ENCODE measurements at regions not wholly inside any gene's neighbourhood (a gene's known extent, or its start where the extent isn't known, plus 50 kb on each side); places are given as distances from the start of the nearest gene placed in this dataset.

- no peak for DNase-seq (ENCODE audit: low read depth)
- TF ChIP-seq, protein P1, sequence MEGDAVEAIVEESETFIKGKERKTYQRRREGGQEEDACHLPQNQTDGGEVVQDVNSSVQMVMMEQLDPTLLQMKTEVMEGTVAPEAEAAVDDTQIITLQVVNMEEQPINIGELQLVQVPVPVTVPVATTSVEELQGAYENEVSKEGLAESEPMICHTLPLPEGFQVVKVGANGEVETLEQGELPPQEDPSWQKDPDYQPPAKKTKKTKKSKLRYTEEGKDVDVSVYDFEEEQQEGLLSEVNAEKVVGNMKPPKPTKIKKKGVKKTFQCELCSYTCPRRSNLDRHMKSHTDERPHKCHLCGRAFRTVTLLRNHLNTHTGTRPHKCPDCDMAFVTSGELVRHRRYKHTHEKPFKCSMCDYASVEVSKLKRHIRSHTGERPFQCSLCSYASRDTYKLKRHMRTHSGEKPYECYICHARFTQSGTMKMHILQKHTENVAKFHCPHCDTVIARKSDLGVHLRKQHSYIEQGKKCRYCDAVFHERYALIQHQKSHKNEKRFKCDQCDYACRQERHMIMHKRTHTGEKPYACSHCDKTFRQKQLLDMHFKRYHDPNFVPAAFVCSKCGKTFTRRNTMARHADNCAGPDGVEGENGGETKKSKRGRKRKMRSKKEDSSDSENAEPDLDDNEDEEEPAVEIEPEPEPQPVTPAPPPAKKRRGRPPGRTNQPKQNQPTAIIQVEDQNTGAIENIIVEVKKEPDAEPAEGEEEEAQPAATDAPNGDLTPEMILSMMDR (IDR thresholded peaks at IDR 0.05; ENCODE audit: low read depth, low read length), result no peak
- TF ChIP-seq POLR2A (IDR thresholded peaks at IDR 0.05; ENCODE audit: extremely low read depth, insufficient read length) (no peak), MYC (IDR thresholded peaks at IDR 0.05; ENCODE audit: low read depth, low read length) (no peak)
- TF ChIP-seq, protein P2, sequence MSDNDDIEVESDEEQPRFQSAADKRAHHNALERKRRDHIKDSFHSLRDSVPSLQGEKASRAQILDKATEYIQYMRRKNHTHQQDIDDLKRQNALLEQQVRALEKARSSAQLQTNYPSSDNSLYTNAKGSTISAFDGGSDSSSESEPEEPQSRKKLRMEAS (IDR thresholded peaks at IDR 0.05; ENCODE audit: low read depth, low read length), result no peak
- H3K4me3 ChIP-seq (ENCODE audit: low read depth, low read length), result no peak overlapping the region
Observed at GRCh38 chr18:38420611-38421010, 855.0 kb upstream of the CELF4 start.

- no peak overlapping the region for H3K4me3 ChIP-seq (ENCODE audit: low read depth, low read length)
- DNase-seq (ENCODE audit: low read depth), result no peak
- TF ChIP-seq, protein P2 (IDR thresholded peaks at IDR 0.05; ENCODE audit: low read depth, low read length), result no peak
- no peak for TF ChIP-seq MYC (IDR thresholded peaks at IDR 0.05; ENCODE audit: low read depth, low read length)
- TF ChIP-seq POLR2A (IDR thresholded peaks at IDR 0.05; ENCODE audit: extremely low read depth, insufficient read length), result no peak
Observed at GRCh38 chr18:38415811-38416210, 850.2 kb upstream of the CELF4 start.

DNA sequence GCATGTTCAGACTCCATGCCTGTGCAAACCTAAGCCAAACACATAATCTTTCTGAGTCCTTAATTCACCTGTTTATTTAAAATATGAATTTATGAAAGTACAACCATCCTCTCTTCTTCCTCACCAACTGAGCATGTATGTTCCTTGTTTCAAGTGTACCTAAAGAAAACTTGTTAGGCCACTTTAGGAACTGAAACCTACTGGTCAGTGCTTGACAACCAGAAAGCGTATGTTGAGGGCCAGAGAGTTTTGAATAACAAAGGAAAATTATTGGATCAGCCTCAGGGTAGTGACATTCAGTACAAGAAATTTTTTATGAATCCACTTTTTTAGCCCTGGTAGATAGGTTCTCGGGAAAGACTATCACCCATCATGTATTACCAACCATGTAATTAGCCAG is 847.6 kb upstream of the CELF4 start:
- TF ChIP-seq, protein P2 (IDR thresholded peaks at IDR 0.05; ENCODE audit: low read depth, low read length), result no peak
- TF ChIP-seq, protein P1 (IDR thresholded peaks at IDR 0.05; ENCODE audit: low read depth, low read length), result no peak
- TF ChIP-seq MYC (IDR thresholded peaks at IDR 0.05; ENCODE audit: low read depth, low read length) (no peak), POLR2A (IDR thresholded peaks at IDR 0.05; ENCODE audit: extremely low read depth, insufficient read length) (no peak)
- H3K4me3 ChIP-seq (ENCODE audit: low read depth, low read length), result no peak overlapping the region
- no peak for DNase-seq (ENCODE audit: low read depth)

GRCh38 chr18:38406607-38407006 is 841.0 kb upstream of the CELF4 start:
- H3K4me3 ChIP-seq (ENCODE audit: low read depth, low read length), result no peak overlapping the region
- TF ChIP-seq MYC (IDR thresholded peaks at IDR 0.05; ENCODE audit: low read depth, low read length), result no peak
- no peak for TF ChIP-seq POLR2A (IDR thresholded peaks at IDR 0.05; ENCODE audit: extremely low read depth, insufficient read length)
- TF ChIP-seq, protein P1 (IDR thresholded peaks at IDR 0.05; ENCODE audit: low read depth, low read length), result no peak
- TF ChIP-seq, protein P2 (IDR thresholded peaks at IDR 0.05; ENCODE audit: low read depth, low read length), result no peak
- no peak for DNase-seq (ENCODE audit: low read depth)

GRCh38 chr18:38402509-38402908 is 836.9 kb upstream of the CELF4 start:
- no peak for DNase-seq (ENCODE audit: low read depth)
- TF ChIP-seq, protein P2 (IDR thresholded peaks at IDR 0.05; ENCODE audit: low read depth, low read length), result no peak
- TF ChIP-seq MYC (IDR thresholded peaks at IDR 0.05; ENCODE audit: low read depth, low read length) (no peak), POLR2A (IDR thresholded peaks at IDR 0.05; ENCODE audit: extremely low read depth, insufficient read length) (no peak)
- TF ChIP-seq, protein P1 (IDR thresholded peaks at IDR 0.05; ENCODE audit: low read depth, low read length), result no peak
- no peak overlapping the region for H3K4me3 ChIP-seq (ENCODE audit: low read depth, low read length)

- TF ChIP-seq POLR2A (IDR thresholded peaks at IDR 0.05; ENCODE audit: extremely low read depth, insufficient read length) (no peak), MYC (IDR thresholded peaks at IDR 0.05; ENCODE audit: low read depth, low read length) (no peak)
- TF ChIP-seq, protein P2 (IDR thresholded peaks at IDR 0.05; ENCODE audit: low read depth, low read length), result no peak
- TF ChIP-seq, protein P1 (IDR thresholded peaks at IDR 0.05; ENCODE audit: low read depth, low read length), result no peak
- H3K4me3 ChIP-seq (ENCODE audit: low read depth, low read length), result no peak overlapping the region
- no peak for DNase-seq (ENCODE audit: low read depth)
Observed at GRCh38 chr18:38397094-38397493, 831.5 kb upstream of the CELF4 start.
